Daoy (cell line): ENCODE measurements at regions not wholly inside any gene's neighbourhood (a gene's known extent, or its start where the extent isn't known, plus 50 kb on each side); places are given as distances from the start of the nearest gene placed in this dataset.

Experiments
- DNase-seq: peaks from one replicate; pipeline ENCODE4 v3.0.0-alpha.2; 2015; ENCODE audit warnings: low read depth

DNA sequence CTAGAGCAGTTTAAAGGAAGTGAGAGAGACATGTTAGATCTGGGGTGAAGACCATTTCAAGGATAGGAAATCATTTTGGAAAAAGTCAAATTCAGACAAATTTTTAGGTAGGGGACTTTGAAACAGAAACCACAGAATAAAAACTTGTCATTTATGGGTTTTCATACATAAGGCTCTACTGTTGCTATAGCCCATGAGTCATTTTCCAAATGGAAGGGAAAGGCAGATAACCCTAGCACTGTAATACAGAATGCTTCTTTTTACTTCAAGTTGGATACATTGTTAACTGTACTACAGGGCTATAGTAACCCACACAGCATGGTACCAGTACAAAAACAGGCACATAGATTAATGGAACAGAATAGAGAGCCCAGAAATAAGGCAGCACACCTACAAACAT, 455.4 kb downstream of the EBF1 start:
- peak; percentile 8 for DNase-seq

DNA sequence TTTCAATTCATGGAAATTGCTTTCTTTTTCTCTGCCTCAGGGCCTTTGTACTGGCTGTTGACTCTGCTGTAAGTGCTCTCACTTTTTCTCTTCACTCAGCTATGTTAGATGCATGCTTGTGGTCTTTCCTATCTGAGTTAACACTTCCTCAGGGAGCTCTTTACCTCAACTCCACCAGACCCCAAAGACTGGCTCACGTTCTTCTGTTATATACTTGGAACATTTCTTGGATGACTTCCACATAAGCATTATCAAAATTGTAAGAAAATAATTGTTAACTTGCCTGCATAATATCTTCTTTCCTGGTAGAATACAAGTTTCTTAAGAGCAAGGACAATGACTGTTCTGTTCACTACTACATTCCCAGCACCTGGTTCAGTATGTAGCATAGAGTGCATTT, 455.9 kb downstream of the EBF1 start:
- DNase-seq, result no peak

DNA sequence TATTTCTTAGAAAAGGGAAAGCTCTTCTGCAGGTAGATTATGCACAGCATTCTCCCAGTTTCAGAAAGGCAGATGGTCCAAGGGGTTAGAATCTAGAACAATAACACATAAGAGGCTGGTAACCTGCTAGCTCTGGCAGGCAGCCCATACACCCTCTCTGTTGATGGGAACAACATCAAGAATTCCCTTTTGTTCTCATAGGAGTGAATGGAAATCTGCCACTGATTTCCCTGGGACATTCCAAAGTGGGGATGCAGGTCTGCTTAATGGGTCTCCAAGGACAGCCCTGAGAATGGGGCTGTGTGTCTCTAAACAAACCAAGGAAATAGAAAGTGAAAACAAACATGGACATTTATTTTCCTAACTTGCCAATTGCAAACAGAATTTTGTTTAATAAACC, 456.8 kb downstream of the EBF1 start:
- DNase-seq, result peak; percentile 5

DNA sequence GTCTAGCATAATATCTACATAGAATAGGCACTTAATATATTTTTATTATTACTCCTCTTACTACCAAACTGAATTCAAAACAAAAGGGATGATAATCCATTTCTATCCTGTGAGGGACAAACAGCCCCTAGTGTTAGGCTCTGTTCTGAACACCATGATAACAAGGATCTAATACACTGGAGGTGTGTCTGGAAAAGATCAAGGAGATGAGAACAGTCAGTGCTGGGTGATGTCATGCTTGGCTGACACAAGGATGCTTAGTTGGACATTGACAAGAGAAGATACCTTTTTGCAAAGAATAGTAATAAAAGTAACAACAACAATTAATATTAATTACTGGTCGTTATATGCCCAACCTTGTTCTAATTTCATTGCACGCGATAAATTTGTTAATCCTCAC, 458.7 kb downstream of the EBF1 start:
- no peak for DNase-seq

DNA sequence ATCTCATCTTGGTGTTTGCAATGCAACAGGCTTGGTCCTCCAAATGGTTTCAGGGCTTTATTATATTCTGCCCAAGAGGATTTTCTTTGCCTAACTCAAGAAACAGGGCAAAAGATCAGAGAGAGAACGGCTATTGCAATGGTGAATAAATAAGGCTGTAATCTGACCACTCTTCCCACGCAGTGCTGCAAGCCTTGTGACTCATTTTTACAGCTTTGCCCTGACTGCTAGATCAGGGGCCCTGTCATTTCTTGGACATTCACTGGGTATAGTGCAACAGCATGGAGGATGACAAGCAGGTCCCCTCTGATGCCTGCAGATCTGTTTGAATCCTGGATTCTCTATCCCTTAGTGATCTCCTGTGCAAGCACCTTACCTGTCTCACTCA, 459.1 kb downstream of the EBF1 start:
- DNase-seq, result peak; percentile 79

DNA sequence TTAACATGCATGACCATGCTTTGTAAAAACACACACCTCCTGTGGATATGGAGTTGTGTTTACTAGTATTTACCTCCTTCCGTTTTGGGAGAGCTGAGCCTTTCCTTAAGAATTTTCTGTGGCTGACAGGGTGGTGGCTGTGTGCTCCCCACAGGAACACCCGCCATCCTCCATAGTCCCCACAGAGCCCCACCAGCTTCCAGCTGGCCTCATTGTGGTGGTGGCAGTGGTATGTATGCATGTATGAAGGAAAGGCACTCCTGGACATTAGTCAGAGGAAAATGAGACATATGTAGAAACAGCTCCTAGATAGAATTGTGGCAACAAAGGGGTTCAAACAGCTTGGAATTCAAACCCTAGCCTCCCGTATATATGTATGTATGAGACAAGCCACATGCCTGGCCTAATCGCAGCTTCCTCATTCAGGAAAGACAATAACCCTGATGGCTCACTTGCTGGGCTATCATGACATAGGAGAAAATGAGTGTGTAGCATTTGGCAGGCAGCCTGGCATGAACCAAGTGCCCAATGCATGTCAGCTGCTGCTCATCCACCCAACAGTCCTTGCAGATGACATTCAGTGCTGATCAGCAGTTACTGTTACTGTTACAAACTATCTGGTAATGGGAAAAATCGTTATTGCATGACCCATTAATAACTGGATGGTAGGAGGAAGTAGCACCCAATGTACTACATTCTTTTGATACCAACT, 459.7 kb downstream of the EBF1 start:
- peak; percentile 78 for DNase-seq

DNA sequence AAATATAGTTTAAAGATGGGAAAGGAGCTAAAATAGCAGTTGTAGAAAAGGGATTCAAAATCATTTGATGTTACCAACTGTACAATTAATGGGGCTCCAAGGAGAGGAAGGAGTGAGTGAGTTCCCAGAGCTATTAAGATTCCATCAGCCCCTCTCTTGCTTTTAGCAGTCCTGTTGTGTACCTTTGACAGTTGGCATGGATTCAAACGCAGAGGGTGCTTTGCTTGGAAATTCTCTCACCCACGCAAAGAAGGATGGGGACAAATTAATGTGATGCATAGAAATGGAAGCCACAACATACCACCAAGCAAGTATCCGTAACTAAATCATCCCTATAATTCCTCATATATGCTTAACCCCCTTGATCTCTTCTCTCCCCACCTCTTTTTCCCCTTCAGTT, 461.3 kb downstream of the EBF1 start:
- peak; percentile 51 for DNase-seq

DNA sequence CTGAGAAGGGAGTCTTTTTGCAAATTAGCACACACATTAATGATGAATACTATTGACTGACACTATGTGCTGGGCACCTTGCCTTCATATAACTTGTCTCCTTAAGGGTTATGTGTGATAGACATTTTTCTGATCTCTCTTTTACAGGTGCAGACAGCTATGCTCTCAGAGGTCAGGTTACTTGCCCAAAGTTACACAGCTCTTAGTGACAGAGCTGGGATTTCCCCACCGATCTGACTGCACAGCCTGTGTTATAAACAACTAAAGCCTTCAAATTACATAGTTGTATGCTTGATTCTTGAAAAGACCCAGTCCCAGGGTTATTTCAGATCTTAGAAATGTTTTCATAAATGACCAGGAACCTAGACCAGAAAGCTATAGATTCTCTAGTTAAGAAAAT, 462.7 kb downstream of the EBF1 start:
- no peak for DNase-seq

DNA sequence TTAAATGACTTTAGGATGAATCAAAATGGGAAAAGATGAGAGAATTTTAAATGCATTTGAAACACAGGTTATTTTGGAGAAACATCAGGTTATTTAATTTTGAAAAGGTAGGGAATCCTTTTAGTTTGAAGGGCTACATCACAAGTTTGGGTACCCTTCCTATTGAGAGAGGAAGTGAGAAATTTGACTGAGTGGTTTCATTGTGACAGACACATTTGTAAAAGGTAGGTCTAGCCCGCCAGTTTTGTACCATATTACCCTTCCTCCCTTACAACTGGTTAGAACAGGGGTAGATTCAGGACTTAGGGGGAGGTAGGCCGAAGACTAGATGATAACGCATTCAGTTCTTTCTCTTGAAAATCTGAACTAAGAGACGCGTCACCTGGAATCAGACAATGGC, 464.2 kb downstream of the EBF1 start:
- no peak for DNase-seq

DNA sequence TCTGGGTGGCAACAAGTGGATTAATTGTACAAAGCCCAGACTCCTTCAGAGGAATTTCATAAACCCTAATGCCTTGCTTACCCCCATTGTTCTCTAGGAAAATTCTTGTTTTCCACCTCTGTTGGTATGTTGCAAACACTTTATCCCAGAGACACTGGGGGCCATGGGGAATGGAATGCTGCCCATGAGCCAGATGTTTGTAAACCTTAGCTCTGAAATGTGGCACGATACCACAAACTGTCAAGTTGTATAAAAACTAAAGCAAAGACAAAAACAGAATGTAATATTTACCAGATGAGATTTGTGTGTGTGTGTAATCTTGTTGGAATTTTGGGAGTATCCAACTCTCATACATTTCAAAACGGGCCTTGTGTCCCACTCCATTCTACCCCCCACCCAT, 465.0 kb downstream of the EBF1 start:
- no peak for DNase-seq

DNA sequence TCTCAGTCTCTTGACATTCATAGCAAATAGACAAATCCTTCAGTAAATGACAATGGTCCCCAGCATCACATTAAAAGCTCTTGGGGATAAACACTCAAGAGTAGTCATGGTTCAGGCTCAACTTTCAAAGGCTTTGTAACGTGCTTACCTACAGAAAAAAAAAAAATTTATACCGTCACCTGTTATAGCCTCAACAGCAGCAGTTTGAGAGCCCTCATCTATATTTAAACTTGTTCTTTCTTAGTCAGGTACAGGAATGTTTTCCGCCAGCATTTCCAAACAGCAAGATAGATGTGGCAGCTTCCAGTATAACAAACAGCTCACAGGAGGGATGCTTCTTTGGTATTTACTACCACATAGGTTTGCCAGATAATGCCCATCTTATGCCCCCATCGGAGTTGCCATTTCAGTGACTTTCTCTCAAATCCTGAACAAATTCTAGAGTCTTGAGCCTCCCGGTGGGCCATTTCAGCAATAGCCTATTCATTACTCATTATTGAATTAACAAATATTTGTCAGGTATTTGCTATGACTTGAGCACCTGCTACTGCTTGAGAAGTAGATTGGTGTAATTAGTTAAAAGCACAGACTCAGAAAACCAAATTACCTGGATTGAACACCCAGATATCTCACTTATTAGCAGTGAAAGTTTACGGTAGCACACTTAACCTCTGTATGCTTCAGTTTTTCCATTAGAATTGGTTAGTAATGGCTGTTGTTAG, 470.0 kb downstream of the EBF1 start:
- DNase-seq, result no peak

DNA sequence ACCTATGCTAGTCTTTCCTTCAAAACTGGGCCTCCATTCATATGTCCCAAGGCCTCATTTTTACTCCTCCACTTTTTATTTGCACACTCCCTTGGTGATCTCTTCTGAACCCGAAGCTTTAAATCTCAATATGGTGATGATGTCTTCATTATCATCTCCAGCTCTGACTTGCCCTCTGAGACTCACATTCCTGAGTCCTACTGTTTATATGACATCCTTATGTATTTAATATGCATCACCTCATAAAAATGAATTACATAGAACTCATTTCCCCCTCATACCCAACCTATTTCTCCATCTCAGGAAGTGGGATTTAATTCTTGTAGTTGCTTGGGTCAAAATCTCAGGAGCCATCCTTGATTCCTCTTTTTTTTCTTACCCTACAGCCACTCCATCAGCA, 473.0 kb downstream of the EBF1 start:
- no peak for DNase-seq

DNA sequence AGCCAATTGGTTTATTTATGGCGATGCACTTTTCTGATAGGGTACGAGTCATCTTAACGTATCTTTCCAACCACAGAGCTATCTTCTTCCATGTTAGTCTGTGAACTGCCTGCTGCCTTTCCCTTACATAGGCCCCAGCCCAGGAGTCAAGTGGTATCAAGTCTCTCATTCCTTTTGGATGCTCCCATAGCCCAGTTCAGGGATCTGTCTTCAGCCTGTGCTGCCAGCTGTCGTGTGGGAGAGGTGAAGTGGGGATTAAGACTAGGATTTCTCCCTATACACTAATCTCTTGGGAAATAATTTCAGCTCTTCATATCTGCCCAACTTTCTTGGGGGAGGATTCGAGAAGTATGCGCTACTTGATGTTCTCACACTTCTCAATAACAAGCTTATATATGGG, 475.7 kb downstream of the EBF1 start:
- no peak for DNase-seq

DNA sequence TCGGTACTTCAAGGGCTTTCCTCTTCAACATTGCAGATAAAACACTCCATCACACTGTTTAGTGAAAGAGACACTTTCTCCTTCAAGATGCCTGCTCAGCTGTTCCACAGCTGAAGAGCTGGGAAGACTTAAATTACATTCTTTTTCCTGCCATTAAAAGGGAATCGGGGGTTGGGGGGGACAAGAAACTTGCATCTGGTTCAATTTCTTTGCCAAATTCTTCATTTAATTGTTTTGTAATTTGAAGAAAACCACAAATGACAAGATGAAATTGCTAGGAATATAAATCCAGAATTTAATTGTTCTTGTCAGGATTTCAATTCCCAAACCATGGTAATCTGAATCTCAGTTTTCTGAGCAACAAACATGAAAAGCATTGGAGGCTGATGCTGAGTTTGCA, 478.3 kb downstream of the EBF1 start:
- DNase-seq, result no peak

DNA sequence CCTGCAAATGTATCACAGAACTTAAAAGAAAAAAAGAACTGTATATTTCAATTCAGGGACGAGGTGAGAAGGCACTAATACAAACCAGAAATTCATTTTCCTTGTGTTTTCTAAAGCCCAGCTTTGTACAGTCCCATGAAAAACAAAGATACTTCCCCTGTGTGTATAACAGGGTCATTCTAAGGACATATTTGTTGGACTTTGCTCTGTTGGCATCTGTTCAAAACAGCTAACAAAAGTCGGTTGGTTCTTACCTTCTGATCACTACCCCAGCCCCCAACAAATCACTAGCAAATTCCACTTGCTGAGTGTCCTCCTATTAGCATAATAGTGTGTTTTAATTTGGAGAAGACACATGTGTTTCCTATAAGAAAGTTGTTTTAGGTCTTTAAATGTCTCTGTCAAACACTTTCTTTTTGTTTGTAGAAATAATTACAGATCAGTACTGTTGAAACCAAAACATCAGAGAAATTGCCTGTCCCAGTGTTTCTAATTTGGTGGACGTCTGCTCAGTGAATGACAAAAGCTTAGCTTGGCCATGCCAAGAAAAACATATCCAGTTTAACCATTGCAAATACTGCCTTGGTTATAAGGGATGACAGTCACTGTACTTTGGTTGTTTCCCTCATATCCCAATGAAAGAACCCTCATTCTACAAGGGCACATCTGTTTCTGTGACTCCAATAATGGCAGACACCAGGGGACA, 480.5 kb downstream of the EBF1 start:
- DNase-seq, result no peak

DNA sequence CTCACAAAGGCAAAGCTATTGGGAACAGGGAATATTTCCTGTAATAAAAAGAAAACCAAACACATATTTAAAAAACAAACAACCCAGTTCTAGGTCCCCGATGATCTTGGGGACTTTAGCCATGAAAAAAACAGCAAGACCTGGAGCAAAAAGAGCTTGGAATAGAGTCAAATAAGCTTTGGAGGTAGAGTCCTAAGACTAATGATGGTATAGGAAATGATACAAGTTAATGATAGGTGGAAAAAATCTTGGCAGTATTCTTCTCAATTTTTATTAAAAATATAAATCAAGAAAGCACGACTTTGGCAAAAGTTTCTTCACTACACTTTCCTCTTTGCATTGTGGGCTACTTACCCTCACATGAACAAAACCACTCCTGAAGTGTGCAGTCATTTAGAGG, 481.5 kb downstream of the EBF1 start:
- no peak for DNase-seq

DNA sequence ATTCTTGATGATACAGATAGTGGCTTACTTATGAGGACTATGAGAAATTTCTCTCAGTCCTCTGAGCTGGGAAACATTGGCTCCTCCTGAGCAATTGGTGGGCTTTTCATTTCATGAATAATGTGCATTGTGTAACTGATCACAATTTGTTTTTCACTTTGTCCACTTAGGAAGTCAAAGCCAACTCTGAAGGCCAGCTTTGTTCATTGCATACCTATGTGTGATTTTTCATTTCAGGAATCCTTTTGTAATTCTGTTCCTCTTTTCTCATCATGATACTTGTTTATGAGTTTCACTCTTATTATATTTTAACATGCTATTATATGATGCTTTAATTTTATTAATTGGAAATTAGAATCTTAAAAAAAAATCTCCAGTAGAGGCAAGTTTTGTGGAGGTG, 483.0 kb downstream of the EBF1 start:
- DNase-seq, result no peak

DNA sequence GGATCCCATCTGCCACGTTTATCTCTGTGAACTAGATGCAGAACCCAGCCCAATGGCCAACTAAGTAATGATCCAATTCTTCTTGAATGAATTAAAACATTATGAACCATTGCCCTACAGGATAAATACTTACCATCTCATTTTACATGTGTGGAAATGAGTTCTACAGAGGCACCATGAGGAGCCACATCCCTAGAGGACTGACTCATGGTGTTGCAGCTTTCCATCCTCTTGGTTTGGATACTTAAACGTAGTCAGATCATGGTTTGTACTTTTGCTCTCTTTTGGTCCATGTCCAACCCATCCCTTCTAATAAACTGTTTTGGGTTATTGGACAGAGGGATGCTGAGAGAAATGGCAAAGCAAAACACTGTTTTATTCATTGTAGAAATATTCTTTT, 484.8 kb downstream of the EBF1 start:
- DNase-seq, result no peak

DNA sequence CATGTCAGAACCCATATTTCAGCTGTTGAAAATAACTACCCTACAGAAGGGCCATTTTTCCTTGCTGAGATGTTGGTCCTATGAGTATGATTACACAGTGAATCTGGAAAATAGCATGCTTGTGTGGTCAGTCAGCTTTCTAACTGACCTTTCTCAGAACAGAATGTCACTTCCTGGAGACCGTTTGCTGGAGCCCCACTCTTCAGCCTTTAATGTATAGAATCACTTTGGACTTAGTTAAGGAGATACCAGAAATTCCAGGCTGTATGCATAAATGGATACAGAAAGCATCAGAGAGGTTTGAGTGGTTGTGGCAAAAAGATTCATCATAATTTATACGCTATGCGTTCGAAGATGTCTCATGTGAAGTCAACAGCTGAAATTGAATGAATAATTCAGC, 488.1 kb downstream of the EBF1 start:
- no peak for DNase-seq

DNA sequence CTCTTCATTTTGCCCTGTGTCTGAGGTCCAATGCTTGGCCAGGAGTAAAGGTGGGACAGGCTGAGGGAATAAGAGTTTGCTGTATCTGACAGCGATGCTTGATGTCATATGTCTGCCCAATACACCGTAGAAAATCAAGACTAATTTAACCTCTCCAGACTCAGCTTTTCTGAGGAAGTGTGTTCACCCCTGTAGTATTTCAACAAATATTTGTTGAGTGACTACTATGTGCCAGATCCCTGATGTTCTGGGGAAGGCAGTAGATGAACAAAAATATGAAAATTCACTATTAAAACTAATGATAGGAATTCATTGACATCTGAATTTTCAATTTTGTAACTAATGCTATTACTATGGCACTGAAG, 489.7 kb downstream of the EBF1 start:
- no peak for DNase-seq

DNA sequence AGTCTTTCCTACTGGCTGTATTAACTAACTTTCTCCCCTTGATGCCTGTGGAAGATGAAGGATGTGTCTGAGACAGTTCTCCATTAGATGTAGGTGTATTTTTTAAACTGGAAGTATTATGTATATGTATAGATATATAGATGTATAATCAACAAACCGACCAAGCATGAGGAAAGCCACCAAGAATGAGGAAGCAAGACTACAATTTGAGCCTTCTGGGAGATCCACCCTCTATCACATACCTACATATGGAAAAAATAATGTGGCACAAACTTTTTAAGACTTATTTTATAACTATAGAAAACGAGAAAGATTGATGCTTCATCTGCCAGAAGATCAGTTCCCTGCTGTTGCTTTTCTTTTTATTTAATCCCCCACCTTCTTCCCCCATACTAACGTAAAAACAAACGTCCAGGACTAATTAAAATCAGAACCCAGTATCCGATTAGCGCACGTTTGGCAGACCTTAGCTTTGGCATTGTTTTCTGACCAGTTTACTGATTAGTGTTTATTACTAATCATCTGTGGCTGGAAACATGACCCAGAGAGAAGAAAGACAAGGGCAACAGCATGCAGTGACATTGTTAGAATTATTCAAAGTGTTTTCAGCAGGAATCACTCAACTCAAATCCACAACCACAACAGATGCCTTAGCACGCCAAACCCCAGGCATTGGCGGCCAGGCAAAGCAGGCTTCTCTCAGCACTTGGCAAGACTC, 490.2 kb downstream of the EBF1 start:
- DNase-seq, result no peak

DNA sequence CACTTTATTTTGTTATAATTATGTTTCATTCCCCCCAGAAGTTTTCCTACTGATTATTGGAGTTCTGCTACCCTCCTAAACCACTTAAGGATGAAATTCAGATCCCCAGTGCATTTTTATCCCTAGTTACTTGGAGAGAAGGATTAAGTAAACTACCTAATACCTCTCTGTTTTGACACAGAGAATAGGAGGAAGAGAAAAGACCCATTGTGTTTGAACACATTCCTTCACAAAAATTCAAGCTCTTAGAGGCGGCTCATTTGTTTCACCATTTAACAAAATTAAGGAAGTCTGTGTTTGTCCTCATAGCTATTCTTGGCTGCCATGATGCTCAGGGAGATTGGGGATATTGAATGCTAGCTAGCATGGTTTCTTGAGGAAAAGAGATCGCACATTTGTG, 492.6 kb downstream of the EBF1 start:
- no peak for DNase-seq

DNA sequence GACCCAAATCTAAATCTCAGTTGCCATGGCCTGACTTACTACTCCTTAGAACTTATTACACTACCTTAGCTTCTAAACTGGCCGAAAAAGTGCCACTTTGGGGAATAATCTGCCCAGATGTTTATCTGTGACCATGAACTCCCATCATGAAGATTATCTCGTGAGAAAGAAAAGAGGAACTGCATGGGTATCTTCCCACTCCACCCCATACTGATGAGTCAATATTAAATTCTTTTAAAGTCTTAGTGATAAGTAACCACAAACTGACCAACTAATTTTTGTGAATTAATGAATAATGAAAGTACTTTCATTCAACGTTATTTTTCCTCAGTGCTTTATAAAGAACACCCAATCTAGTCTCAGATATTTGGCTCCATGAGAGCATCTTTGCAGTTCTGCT, 493.5 kb downstream of the EBF1 start:
- no peak for DNase-seq
